Iris pigment epithelial cell (primary cell): ENCODE measurements at regions not wholly inside any gene's neighbourhood (a gene's known extent, or its start where the extent isn't known, plus 50 kb on each side); places are given as distances from the start of the nearest gene placed in this dataset.

Experiments used
- DNase-seq: peaks from one replicate; pipeline ENCODE4 v3.0.0-alpha.2; 2011; ENCODE audit warnings: low read depth

DNA sequence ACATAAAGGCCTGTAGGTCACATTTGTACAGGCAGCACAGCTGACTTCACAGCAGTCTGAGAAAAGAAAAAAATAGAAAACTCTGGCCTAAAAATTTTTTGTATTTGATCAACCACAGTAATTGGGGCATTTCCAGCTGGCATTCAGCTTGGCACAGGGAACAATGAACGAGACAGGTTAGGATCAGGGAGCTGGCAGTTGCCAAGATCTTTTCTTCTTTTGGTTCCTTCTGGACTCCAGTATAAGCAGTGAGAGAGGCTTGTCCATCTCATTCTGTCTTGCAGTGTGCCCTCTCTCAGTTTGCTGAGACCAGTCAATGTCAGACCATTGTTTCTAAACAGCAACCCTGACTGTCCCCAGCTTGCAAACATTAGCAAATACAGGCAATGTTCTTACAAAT, 601.1 kb downstream of the TLR4 start:
- no peak for DNase-seq

DNA sequence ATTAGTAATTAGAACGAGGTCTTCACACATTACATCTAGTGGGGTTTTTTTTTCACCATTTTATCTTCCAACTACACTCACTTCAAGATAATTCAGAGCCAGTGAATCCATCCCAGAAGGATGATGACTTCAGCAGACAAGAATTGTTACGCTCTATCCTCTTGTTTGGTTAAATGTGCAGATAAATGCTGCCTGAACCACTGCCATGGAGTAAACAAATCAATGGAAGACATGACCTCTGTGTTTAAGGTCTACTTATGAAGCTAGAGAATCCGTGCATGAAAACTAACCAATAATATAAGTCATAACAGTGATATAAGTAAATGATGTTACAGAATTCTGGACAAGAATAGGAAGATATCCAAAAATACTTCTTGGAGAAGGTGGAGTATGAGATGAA, 602.6 kb downstream of the TLR4 start:
- DNase-seq, result no peak

DNA sequence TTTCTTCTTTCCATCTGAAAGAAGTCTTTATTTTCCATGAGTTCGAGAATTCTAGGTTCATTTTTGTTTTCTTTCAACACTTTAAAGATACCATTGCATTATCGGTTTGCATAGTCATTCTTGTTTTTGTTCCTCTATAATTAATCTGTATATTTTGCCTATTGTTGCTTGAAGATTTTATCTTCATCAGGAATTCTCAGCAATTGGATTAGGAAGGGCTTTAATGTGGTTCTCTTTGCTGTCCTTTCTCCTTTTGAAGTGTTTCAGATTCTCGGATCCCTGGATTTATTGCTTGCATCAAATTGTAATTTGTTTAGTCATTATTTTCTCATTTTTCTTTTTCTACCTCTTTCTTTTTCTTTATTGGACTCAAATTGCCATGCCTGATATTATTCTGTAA, 609.8 kb downstream of the TLR4 start:
- DNase-seq, result no peak

- no peak for DNase-seq
Observed at GRCh38 chr9:118316831-118317343, 612.7 kb downstream of the TLR4 start.

DNA sequence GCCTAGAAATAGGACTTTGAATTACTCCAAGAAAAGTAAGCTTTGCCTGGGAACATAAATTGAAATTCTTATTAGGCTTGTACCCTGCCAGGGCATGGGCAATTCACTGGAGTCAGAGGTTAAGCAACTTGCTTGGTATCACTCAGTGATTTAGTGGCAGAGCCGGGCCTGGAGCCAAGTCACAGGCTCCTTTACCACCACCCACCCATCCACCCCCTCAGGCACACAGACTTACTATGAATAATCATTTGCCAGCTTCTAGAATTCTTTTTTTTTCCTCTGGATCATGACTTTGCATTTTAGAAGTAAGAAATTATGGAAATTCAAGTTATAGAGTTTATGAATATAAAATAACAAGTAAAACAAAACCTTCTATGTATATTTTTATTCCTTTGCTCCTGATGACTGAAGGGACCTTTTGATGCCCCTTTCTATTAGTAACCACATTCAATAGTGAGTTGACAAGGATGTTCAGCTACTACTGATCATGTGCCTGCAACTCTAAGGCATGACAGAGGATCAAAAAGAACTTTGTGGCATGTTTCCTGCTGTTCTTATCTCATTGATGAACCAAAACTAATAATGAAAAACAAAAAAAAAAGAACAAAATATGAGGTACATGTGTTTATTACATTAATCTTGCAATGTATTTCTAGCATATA, 614.7 kb downstream of the TLR4 start:
- DNase-seq, result no peak

GRCh38 chr9:118321788-118322187, 617.6 kb downstream of the TLR4 start:
- no peak for DNase-seq

- DNase-seq, result no peak
Observed at GRCh38 chr9:118324706-118325105, 620.5 kb downstream of the TLR4 start.

DNA sequence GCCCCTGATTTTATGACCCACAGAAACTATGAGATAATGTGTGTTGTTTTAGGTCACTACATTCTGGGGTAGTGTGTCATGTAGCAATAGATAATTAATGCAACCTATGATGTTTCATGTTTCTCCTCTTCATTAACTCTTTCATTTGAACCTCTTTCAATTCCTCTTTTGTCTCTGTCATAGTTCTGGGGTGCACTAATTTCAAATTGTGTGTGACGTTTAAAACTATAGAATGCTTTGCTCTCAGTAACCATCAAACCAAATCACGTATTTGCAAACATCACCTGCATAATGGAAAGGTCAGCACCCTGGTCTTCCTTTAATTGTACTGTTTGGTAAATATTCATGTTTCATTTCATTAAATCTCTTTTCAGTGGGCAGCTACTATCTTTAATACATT, 621.6 kb downstream of the TLR4 start:
- DNase-seq, result no peak

DNA sequence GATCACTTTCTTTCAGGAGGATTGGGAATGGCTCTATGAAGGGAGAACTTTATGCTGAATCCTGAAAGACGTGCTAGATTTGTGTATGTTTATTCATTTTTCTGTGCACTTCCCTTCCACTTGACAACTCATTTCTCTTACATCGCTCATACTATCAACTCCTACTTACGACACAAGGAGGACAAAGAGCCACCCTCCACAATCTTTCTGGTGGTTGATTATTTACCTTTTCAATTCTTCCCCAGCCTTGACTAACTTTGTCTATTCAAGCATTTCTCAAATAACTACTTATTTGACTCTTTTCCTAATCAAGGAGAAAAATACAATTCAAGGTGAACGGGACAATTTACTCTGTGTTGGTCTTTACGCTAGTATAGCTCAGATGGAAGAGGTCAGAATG, 622.1 kb downstream of the TLR4 start:
- DNase-seq, result no peak

GRCh38 chr9:118330191-118330986, 626.2 kb downstream of the TLR4 start:
- DNase-seq, result no peak

- peak; percentile 38 for DNase-seq
Observed at GRCh38 chr9:118331622-118332045, 627.4 kb downstream of the TLR4 start.

DNA sequence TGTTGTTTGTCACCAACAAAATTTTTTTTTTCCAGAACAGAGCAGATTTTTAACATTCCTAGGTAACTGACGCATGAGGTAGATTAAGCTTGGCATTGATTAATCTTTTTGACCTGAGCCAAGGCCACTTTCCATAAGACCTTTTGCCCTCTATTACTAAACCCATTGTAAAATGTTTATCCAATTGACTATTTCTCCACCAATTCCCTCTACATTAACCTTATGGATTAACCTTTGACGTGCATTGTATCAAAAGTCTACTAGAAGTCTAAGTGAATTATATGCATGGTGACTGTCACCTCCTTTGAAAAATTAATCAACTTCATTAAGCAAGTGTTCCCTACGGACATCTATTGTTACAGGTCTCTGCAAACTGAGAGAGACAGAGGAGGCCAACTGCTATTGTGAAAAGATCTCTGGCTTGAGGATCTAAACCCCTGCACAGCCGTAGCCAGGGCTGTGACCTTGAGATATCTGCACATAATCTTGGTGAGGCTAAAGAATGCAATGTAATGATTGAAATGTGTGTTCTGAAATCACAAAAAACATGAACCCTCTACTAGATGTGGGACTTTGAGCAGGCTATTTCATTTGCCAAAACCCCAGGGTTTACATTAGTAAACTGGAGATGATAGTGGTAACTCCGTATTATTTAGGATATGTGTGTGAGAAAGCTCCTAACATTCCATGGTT, 632.2 kb downstream of the TLR4 start:
- no peak for DNase-seq

- DNase-seq, result no peak
Observed at GRCh38 chr9:118336943-118337330, 632.7 kb downstream of the TLR4 start.

GRCh38 chr9:118360036-118360435, 655.8 kb downstream of the TLR4 start:
- no peak for DNase-seq

- DNase-seq, result peak; percentile 4
Observed at GRCh38 chr9:118362123-118362522, 657.9 kb downstream of the TLR4 start.

DNA sequence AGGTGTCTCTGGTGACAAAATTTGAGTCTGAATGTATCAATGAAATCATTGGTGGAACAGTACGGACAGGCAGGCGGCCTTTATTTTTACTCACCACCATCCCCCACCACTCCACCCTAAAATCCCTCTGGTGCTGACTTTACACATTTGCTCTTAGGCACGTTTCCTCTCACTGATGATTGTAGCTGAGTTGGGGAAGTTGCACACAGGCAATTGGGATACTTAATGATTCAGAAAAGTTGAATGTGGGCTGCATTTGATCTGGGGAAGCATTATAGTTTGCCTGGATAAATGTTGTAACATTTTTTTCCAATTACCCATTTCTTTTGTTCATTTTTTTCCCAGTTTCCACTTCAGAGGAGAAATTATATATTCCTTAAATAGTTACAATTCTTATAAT, 658.4 kb downstream of the TLR4 start:
- DNase-seq, result no peak

DNA sequence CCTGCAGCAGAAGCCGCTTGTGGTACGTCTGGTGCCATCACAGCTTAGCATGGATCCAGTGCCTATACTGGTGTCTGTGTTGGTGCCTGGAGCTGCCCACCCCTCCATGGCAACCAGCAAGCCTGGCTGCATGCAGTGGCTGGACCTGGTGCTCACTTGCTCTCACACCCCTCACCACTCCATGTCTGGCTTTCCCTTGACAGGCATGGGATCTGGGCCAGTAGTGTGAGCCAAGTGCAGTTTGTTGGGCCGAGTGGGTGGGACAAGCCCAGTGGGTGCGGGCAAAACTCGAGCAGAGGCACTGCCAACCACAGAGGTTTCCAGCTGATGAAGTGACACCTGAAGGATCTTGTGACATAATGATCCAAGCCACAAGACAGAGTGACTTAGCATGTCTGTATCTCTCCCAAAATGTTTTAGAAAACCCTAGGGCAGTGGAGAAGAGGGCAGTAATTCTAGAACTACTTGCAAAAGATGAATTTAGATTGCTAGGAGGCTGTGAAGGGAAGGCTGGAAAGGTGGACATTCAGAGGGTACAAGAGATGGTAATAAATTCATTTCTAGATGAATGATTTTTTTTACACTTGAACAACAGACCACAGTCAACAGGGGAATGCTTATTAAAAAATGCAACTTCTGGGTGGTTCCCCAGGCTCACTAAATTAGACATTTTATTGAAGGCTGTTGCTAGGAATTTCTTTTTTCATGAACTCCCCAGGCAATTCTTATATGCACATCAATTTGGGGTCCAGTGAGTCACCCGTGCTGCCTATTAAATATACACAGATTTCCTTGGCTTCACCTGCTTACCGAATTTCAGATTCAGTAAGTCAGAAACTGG, 660.3 kb downstream of the TLR4 start:
- DNase-seq, result no peak

GRCh38 chr9:118366228-118366627, 662.0 kb downstream of the TLR4 start:
- DNase-seq, result no peak

DNA sequence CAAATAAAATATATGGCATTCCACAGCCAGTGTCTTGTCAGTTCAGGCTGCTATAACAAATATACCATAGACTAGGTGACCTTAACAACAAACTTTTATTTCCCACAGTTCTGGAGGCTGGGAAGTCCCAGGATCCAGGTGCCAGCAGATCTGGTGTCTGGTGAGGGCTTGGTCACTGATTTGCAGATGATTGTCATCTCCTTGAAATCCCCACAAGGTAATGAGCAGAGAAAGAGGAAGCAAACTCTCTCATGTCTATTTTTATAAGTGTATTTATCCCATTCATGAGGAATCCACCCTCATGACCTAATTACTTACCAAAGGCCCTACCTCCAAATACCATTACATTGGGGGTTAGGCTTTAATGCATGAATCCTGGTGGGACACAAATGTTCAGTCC, 663.2 kb downstream of the TLR4 start:
- DNase-seq, result no peak

DNA sequence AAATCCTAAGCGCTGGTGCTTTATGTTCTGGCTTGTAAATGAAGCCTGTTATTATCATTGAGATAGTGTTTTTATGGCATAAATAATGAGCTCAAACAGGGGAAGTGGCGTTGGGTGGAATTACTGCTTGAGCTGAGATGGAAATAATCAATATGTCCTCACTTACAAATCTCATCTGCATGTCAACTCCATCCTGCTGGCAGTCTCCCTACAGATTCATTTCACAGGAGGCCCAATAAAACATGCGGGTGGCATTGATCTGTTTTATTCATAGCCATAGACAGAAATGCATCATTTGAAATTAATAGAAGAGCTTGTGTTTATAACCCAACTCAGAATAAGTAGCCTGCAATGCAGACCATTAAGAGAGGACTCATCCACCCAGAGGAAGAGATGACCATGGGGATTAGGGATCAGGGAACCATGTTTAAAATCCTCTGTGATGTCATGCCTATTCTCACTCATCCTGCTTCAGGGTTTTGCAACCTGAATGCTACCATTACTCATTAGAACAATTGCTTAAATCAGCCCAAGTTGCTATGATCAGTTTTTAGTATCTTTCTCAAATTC, 680.4 kb downstream of the TLR4 start:
- no peak for DNase-seq

GRCh38 chr9:118395415-118395814, 691.2 kb downstream of the TLR4 start:
- DNase-seq, result no peak

- no peak for DNase-seq
Observed at GRCh38 chr9:118401546-118401945, 697.3 kb downstream of the TLR4 start.
